Testis (tissue), 2 donors: ENCODE measurements at regions not wholly inside any gene's neighbourhood (a gene's known extent, or its start where the extent isn't known, plus 50 kb on each side); places are given as distances from the start of the nearest gene placed in this dataset.

Experiments
- CTCF ChIP-seq, 3 experiments: fragments of 450-650 bp in 2 of 3; fragments of 200-600 bp in 1 of 3; sonication (generic) in 1 of 3; IDR thresholded peaks; one replicate each; pipeline ENCODE4 v1.5.1; 2016 to 2019; ENCODE audit warnings: antibody characterized with exemption in 3 of 3, mild to moderate bottlenecking in 2 of 3, moderate library complexity in 1 of 3
- POLR2A ChIP-seq: fragments of 450-650 bp; IDR thresholded peaks from one replicate; pipeline ENCODE4 v1.6.1; 2017; ENCODE audit warnings: antibody characterized with exemption, mild to moderate bottlenecking, moderate library complexity

DNA sequence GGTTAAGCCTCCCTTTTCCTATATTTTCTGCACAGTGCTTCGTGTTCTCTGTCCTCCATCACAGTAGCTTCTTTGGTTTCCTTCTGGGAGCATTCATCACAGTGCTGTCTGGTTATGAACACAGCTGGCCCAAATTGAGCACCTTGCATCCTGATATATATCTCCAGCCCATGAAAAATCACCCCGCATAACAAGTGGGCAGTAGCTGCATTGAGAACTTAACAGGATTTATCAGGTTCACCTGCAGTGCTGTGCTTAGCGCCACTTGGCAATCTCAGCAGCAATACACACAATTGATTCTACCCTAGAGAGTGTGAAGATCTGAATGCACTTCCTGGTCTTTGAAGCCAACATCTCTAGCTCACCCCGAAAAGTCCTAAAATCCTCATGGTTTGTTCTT, 408.0 kb downstream of the RNF144A start:
- no peak for TF ChIP-seq CTCF (IDR thresholded peaks at IDR 0.05)
- no peak for TF ChIP-seq POLR2A
